ENCODE measurements at regions not wholly inside any gene's neighbourhood (a gene's known extent, or its start where the extent isn't known, plus 50 kb on each side); places are given as distances from the start of the nearest gene placed in this dataset.

- no peak for TF ChIP-seq POLR2AphosphoS5 (IDR thresholded peaks at IDR 0.05; ENCODE audit: low read depth, low read length)
- no peak for TF ChIP-seq POLR2A (IDR thresholded peaks at IDR 0.05; ENCODE audit: low read depth, low read length)
Observed at GRCh38 chr2:123913143-123913735, 111.8 kb upstream of the CNTNAP5 start.

All from GM12891 (cell line).